Smooth muscle cell (in vitro differentiated cells): ENCODE measurements at regions not wholly inside any gene's neighbourhood (a gene's known extent, or its start where the extent isn't known, plus 50 kb on each side); places are given as distances from the start of the nearest gene placed in this dataset.

Experiments used
- DNase-seq: peaks from one replicate; lab custom pipeline; 2025; ENCODE audit not compliant: unreplicated experiment; lab: John Stamatoyannopoulos, UW
- H2AFZ ChIP-seq: fragments of 200-600 bp; sonication (generic); 2 replicates; pipeline ENCODE4 v1.6.0; 2016; ENCODE audit warnings: antibody characterized with exemption, low read depth, mild to moderate bottlenecking
- H3F3A ChIP-seq: fragments of 200-600 bp; sonication (generic); 2 replicates; pipeline ENCODE4 v1.6.0; 2017; ENCODE audit warnings: antibody characterized with exemption, low read depth
- H3K27ac ChIP-seq: fragments of 200-600 bp; sonication (generic); 2 replicates; pipeline ENCODE4 v1.5.1; 2016; ENCODE audit warnings: low read depth, mild to moderate bottlenecking
- H3K27me3 ChIP-seq: fragments of 200-600 bp; sonication (generic); 2 replicates; pipeline ENCODE4 v1.6.1; 2016; ENCODE audit warnings: low read depth, mild to moderate bottlenecking
- H3K36me3 ChIP-seq: fragments of 200-600 bp; sonication (generic); 2 replicates; pipeline ENCODE4 v1.5.1; 2016; ENCODE audit warnings: low read depth
- H3K4me1 ChIP-seq: fragments of 200-600 bp; sonication (generic); 2 replicates; pipeline ENCODE4 v1.5.1; 2016; ENCODE audit warnings: low read depth
- H3K4me2 ChIP-seq: fragments of 200-600 bp; sonication (generic); 2 replicates; pipeline ENCODE4 v1.6.0; 2016; ENCODE audit warnings: mild to moderate bottlenecking
- H3K4me3 ChIP-seq: fragments of 200-600 bp; sonication (generic); 2 replicates; pipeline ENCODE4 v1.5.1; 2016; ENCODE audit warnings: mild to moderate bottlenecking
- H3K79me2 ChIP-seq: fragments of 200-600 bp; sonication (generic); 2 replicates; pipeline ENCODE4 v1.6.0; 2016; ENCODE audit warnings: low read depth, mild to moderate bottlenecking
- H3K9ac ChIP-seq: fragments of 200-600 bp; sonication (generic); 2 replicates; pipeline ENCODE4 v1.6.0; 2016; ENCODE audit warnings: low read depth
- H3K9me3 ChIP-seq: fragments of 200-600 bp; sonication (generic); replicated peaks from 2 replicates; pipeline ENCODE4 v1.5.1; 2016; ENCODE audit warnings: low read depth
- H4K20me1 ChIP-seq: fragments of 200-600 bp; sonication (generic); 2 replicates; pipeline ENCODE4 v1.6.0; 2016; ENCODE audit warnings: low read depth
- WGBS: methylation state at CpG from one replicate; pipeline ENCODE4 v1.1.7; 2016; ENCODE audit warnings: low lambda C conversion rate; 5-methylcytosine and 5-hydroxymethylcytosine counted together
- TF ChIP-seq, protein P1 (sequence below): fragments of 200-600 bp; sonication (generic); IDR thresholded peaks from 2 replicates; pipeline ENCODE4 v1.5.1; 2017; ENCODE audit warnings: borderline replicate concordance, mild to moderate bottlenecking, antibody characterized with exemption; ENCODE audit not compliant: insufficient read depth, poor library complexity, severe bottlenecking

GRCh38 chr22:48359613-48359965, 1468.1 kb downstream of the BRD1 start:
- Histone ChIP-seq H3K9ac (no peak overlapping the region), H3K4me1 (no peaks in the 10 kb centered on the region), H3K9me3 (no peaks in the 10 kb centered on the region), H2AFZ (no peak overlapping the region), H3K27me3 (no peaks in the 10 kb centered on the region), H3K4me2 (no peak overlapping the region), H4K20me1 (no peaks in the 10 kb centered on the region), H3K27ac (no peak overlapping the region), H3K36me3 (no peaks in the 10 kb centered on the region), H3F3A (no peaks in the 10 kb centered on the region), H3K79me2 (no peaks in the 10 kb centered on the region), H3K4me3 (no peak overlapping the region)
- TF ChIP-seq, protein P1, sequence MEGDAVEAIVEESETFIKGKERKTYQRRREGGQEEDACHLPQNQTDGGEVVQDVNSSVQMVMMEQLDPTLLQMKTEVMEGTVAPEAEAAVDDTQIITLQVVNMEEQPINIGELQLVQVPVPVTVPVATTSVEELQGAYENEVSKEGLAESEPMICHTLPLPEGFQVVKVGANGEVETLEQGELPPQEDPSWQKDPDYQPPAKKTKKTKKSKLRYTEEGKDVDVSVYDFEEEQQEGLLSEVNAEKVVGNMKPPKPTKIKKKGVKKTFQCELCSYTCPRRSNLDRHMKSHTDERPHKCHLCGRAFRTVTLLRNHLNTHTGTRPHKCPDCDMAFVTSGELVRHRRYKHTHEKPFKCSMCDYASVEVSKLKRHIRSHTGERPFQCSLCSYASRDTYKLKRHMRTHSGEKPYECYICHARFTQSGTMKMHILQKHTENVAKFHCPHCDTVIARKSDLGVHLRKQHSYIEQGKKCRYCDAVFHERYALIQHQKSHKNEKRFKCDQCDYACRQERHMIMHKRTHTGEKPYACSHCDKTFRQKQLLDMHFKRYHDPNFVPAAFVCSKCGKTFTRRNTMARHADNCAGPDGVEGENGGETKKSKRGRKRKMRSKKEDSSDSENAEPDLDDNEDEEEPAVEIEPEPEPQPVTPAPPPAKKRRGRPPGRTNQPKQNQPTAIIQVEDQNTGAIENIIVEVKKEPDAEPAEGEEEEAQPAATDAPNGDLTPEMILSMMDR, result no peak
- no peak for DNase-seq
- WGBS, result 92% methylated on average over 14 of the region's 14 CpGs

- Histone ChIP-seq H3K27ac (no peak overlapping the region), H3K36me3 (no peaks in the 10 kb centered on the region), H3K27me3 (no peaks in the 10 kb centered on the region), H3K9me3 (no peaks in the 10 kb centered on the region), H2AFZ (no peak overlapping the region), H3F3A (no peaks in the 10 kb centered on the region), H3K4me1 (no peaks in the 10 kb centered on the region), H3K9ac (no peak overlapping the region), H3K79me2 (no peaks in the 10 kb centered on the region), H4K20me1 (no peaks in the 10 kb centered on the region), H3K4me2 (no peak overlapping the region), H3K4me3 (no peak overlapping the region)
- TF ChIP-seq, protein P1, result no peak
- DNase-seq, result no peak
- WGBS, result 88% methylated on average over 18 of the region's 18 CpGs
Observed at GRCh38 chr22:48358886-48359612, 1468.6 kb downstream of the BRD1 start.

DNA sequence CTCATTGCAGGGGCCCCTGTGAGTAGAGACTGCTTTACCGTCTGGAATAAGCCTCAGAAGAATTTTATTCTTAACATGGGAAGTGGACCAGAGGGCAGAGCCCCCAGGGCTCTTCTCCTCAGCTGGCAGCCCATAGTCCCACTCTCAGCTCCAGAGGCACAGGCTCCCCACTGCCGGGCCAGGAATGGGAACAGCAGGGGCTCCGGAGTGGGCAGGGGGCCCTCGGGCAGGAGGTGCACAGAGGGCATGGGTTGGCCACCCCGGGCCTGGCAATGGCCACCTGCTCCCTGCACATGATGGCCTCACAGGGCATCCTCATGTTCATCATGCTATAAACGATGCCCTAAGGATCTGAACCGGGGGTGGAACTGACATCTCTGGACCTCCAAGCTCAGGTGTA, 1469.7 kb downstream of the BRD1 start:
- H3K27me3 ChIP-seq, result no peaks in the 10 kb centered on the region
- 88% methylated on average over 5 of the region's 7 CpGs for WGBS
- TF ChIP-seq, protein P1, result no peak

DNA sequence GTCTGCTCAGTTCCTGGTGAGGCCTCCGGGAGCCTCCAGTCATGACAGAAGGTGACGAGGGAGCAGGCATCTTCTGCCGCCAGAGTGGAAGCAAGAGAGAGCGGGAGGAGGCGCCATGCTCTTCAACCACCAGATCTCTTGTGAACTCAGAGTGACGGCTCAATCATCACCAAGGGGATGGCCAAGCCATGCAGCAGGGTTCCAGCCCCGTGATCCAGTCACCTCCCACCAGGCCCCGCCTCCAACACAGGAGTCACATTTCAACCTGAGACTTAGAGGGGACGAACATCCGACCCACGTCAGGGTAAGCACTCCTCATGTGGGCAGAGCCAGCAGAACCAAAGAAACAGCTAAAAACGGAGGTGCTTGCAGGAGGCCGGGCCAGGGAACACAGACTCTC, 1470.5 kb downstream of the BRD1 start:
- H3K27ac ChIP-seq, result no peak overlapping the region
- H3K27me3 ChIP-seq, result no peaks in the 10 kb centered on the region
- H3K4me1 ChIP-seq, result no peaks in the 10 kb centered on the region
- no peaks in the 10 kb centered on the region for H3K9me3 ChIP-seq
- H4K20me1 ChIP-seq, result no peaks in the 10 kb centered on the region
- TF ChIP-seq, protein P1, result no peak
- no peaks in the 10 kb centered on the region for H3K36me3 ChIP-seq
- no peak overlapping the region for H3K4me3 ChIP-seq
- DNase-seq, result no peak
- no peak overlapping the region for H2AFZ ChIP-seq
- no peak overlapping the region for H3K4me2 ChIP-seq
- H3F3A ChIP-seq, result no peaks in the 10 kb centered on the region
- H3K79me2 ChIP-seq, result no peaks in the 10 kb centered on the region
- no peak overlapping the region for H3K9ac ChIP-seq
- WGBS, result 62% methylated on average over 12 of the region's 13 CpGs

More for the DNA sequence above, 1469.7 kb downstream of the BRD1 start:
- DNase-seq, result no peak
- Histone ChIP-seq H4K20me1 (no peaks in the 10 kb centered on the region), H2AFZ (no peak overlapping the region), H3K36me3 (no peaks in the 10 kb centered on the region), H3K9me3 (no peaks in the 10 kb centered on the region), H3K27ac (no peak overlapping the region), H3K79me2 (no peaks in the 10 kb centered on the region), H3K9ac (no peak overlapping the region), H3K4me1 (no peaks in the 10 kb centered on the region), H3F3A (no peaks in the 10 kb centered on the region), H3K4me2 (no peak overlapping the region), H3K4me3 (no peak overlapping the region)
